GM12891 (cell line): ENCODE measurements at regions not wholly inside any gene's neighbourhood (a gene's known extent, or its start where the extent isn't known, plus 50 kb on each side); places are given as distances from the start of the nearest gene placed in this dataset.

ENCODE experiments used
- POLR2A ChIP-seq: IDR thresholded peaks from 2 replicates; pipeline ENCODE4 v1.6.1; 2011; ENCODE audit warnings: low read depth, low read length, control low read depth
- POLR2AphosphoS5 ChIP-seq: IDR thresholded peaks from 2 replicates; pipeline ENCODE4 v1.6.1; 2011; ENCODE audit warnings: low read depth, low read length, control low read depth
- SPI1 ChIP-seq: IDR thresholded peaks from 2 replicates; pipeline ENCODE4 v1.6.1; 2011; ENCODE audit warnings: low read depth, low read length, control low read depth

- TF ChIP-seq POLR2A, result no peak
- TF ChIP-seq SPI1, result no peak
- no peak for TF ChIP-seq POLR2AphosphoS5
Observed at GRCh38 chr5:51632793-51633192, 249.5 kb downstream of the ISL1 start.
